ENCODE measurements at regions not wholly inside any gene's neighbourhood (a gene's known extent, or its start where the extent isn't known, plus 50 kb on each side); places are given as distances from the start of the nearest gene placed in this dataset.

DNA sequence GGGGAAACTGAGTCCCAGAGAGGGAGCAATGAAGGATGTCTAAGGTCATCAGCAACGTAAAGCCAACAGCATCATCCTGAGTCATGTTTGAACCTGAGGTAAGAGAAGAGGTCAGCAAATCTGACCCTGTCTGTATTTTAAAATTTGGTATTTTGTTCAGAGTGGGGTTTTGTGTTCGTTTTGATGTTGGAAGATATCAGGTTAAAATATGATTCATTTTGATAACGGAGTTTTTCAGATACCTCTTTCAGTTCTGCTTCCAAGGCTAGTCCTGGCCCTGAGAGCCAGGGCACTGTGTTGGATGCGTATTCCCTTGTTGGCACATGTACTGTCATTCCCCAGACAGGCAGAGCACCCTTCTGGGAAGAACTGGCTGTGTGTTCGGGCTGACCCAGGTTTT is 291.0 kb downstream of the NSG2 start:
- DNase-seq: no peak
- H3K27me3 ChIP-seq: peaks cover 3 to 13% (median 12%) of the 10 kb centered on the region in 3 donors
- H3K27ac ChIP-seq: no peak overlapping the region
- no peaks in the 10 kb centered on the region for H3K36me3 ChIP-seq
- in situ Hi-C loops (cut with MboI; ENCODE audit: low sequenced_read_pairs in 4 of 4): no loop called here
- intact Hi-C loops (cut with DNase I; ENCODE audit: low total_unique reads): no loop called here
- no peak for ATAC-seq
- H3K4me1 ChIP-seq: no peaks in the 10 kb centered on the region
- no peak for TF ChIP-seq POLR2A (IDR thresholded peaks at IDR 0.05)
- TF ChIP-seq, protein P1, sequence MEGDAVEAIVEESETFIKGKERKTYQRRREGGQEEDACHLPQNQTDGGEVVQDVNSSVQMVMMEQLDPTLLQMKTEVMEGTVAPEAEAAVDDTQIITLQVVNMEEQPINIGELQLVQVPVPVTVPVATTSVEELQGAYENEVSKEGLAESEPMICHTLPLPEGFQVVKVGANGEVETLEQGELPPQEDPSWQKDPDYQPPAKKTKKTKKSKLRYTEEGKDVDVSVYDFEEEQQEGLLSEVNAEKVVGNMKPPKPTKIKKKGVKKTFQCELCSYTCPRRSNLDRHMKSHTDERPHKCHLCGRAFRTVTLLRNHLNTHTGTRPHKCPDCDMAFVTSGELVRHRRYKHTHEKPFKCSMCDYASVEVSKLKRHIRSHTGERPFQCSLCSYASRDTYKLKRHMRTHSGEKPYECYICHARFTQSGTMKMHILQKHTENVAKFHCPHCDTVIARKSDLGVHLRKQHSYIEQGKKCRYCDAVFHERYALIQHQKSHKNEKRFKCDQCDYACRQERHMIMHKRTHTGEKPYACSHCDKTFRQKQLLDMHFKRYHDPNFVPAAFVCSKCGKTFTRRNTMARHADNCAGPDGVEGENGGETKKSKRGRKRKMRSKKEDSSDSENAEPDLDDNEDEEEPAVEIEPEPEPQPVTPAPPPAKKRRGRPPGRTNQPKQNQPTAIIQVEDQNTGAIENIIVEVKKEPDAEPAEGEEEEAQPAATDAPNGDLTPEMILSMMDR (IDR thresholded peaks at IDR 0.05 in 4 of 5, conservative IDR thresholded peaks at IDR 0.05 in 1 of 5): no peak
- no peak overlapping the region for H3K4me3 ChIP-seq
- H3K9me3 ChIP-seq: no peaks in the 10 kb centered on the region

DNA sequence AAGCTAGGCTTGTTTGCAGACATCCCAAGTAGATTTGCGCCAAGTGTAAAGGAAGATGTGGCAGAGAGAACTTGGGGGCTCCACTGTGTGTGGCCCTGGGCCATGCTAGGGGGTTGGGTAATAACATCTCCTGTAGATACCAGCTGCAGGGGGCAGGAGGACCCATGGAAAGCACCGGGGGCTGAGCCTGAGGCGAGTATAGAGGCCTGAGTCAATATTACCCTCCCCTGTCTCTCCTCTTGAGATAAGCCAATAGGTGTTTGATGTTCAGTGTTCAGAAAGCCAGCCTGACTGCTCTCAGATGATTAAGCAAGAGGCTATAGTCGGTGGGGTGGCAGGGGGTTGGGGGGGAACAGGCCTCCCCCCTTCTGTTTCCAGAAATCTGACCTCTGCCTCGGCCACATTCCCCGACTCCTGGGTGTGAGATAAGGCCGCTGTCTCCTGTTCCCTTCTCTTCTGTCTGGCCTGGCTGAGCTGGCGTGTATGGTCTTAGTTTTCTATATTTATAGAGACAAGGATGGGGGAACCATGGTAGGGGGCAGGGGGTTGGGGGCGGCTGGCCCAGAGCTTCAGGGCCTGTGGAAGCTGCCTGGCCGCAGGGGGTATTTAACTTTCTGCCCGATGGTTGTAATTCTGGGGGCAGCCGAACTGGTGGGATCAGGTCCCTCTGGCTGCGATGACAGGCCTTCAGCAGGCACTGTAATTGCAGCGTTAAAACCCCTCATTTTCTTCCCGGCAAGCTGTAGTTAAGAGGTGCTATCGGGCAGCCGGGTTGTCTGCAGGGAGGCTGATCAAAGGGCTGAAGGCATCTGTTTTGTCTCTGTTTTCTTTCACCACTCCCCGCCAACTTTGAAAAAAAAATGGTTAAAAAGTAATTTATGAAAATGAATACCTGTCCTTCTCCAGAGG is 292.0 kb downstream of the NSG2 start:
- Histone ChIP-seq H3K27ac (no peak overlapping the region), H3K36me3 (no peaks in the 10 kb centered on the region), H3K27me3 (peaks cover 0 to 13% (median 12%) of the 10 kb centered on the region in 3 donors), H3K4me1 (no peaks in the 10 kb centered on the region), H3K9me3 (no peaks in the 10 kb centered on the region), H3K4me3 (no peak overlapping the region)
- intact Hi-C loops (cut with DNase I; ENCODE audit: low total_unique reads) (no loop called here), in situ Hi-C loops (cut with MboI; ENCODE audit: low sequenced_read_pairs in 4 of 4) (no loop called here)
- ATAC-seq (no peak), DNase-seq (no peak)
- TF ChIP-seq POLR2A (IDR thresholded peaks at IDR 0.05): no peak

DNA sequence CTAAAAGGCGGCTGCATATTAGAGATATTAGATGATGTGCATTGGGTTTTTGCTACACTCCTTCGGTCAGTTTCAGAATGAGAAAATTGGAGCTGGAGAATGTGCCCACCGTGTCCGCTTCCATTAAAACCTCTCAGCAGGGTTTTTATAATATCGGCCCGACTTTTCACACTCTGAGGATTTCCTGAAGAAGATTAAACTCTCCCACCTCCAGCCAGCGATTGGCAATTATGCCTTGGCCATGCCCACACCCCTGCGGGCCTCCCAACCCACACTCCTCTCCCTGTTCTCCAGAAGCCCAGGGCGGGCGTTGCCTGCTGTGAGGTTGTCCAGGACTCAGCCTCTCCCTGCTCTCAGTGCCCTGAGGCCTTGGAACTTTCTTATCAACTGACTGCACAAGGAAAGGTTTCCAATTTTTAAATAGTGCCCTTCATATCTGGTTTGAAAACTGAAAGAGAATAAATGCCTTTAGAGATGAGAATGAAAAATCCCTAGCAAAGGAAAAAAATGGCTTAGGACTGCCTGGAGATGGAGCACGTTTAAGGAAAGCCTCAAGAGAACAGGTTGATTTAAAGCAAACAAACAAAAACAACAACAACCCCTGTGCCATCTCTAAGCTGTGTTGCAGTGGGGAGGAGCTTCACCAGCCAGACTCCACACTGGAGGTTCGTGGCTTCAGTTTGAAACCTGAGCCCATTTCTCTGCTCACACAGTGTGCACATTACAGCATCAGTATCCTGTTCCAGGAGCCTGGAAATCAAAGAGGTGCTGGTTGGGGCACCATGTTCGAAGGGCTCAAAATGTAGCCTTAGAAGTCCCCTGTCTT is 292.9 kb downstream of the NSG2 start:
- peaks cover 0 to 13% (median 12%) of the 10 kb centered on the region in 3 donors for H3K27me3 ChIP-seq
- ATAC-seq (no peak), DNase-seq (no peak)
- H3K4me1 ChIP-seq: no peaks in the 10 kb centered on the region
- intact Hi-C loops (cut with DNase I; ENCODE audit: low total_unique reads) (no loop called here), in situ Hi-C loops (cut with MboI; ENCODE audit: low sequenced_read_pairs in 4 of 4) (no loop called here)
- no peak overlapping the region for H3K27ac ChIP-seq
- no peak overlapping the region for H3K4me3 ChIP-seq
- no peak for TF ChIP-seq POLR2A (IDR thresholded peaks at IDR 0.05)
- TF ChIP-seq, protein P1 (IDR thresholded peaks at IDR 0.05 in 4 of 5, conservative IDR thresholded peaks at IDR 0.05 in 1 of 5): no peak
- no peaks in the 10 kb centered on the region for H3K9me3 ChIP-seq
- no peaks in the 10 kb centered on the region for H3K36me3 ChIP-seq

DNA sequence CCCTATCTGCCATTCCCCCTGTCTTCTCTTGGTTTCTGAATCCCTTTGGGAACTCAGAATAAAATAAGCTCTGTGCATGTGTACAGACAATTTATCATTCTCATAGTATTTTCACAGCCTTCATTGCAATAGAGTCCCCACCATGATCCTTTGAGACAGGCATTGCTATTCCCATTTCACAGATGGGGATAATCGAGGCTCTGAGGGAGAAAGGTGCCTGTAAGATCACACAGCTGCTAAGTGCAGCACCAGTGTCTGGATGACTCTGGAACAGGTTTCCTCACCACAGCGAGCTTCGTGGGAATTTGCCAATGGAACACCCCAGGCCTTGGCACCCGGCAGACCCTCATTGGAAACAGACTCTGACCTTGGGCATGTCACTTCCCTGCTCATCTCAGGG is 293.6 kb downstream of the NSG2 start:
- Histone ChIP-seq H3K36me3 (no peaks in the 10 kb centered on the region), H3K9me3 (no peaks in the 10 kb centered on the region), H3K4me1 (no peaks in the 10 kb centered on the region), H3K27ac (no peak overlapping the region), H3K27me3 (peaks cover 0 to 13% (median 12%) of the 10 kb centered on the region in 3 donors), H3K4me3 (no peak overlapping the region)
- TF ChIP-seq POLR2A (IDR thresholded peaks at IDR 0.05): no peak
- TF ChIP-seq, protein P1 (IDR thresholded peaks at IDR 0.05 in 4 of 5, conservative IDR thresholded peaks at IDR 0.05 in 1 of 5): no peak
- ATAC-seq: no peak
- intact Hi-C loops (cut with DNase I; ENCODE audit: low total_unique reads) (no loop called here), in situ Hi-C loops (cut with MboI; ENCODE audit: low sequenced_read_pairs in 4 of 4) (no loop called here)
- no peak for DNase-seq

DNA sequence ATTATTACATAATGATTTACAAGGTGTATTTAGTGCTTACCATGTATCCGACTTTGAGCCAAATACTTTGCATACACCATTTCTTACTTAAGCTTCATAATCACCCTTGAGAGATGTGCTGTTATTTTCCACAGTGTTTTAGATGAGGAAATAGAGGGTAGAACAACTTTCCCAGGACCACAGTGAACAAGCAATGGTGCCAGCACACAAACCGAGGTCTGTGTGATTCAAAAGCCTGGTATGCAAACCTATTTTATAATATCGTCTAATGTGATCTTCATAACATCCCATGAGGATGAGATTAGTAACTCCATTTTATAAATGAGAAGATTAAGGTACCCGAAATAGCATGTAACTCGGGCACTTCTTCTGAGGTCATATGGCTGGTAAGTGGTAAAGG is 294.7 kb downstream of the NSG2 start:
- Histone ChIP-seq H3K27ac (no peak overlapping the region), H3K4me1 (no peaks in the 10 kb centered on the region), H3K27me3 (peaks cover 0 to 12% (median 12%) of the 10 kb centered on the region in 3 donors), H3K4me3 (no peak overlapping the region), H3K36me3 (no peaks in the 10 kb centered on the region), H3K9me3 (no peaks in the 10 kb centered on the region)
- DNase-seq: no peak
- ATAC-seq: no peak
- TF ChIP-seq POLR2A (IDR thresholded peaks at IDR 0.05): no peak
- TF ChIP-seq, protein P1 (IDR thresholded peaks at IDR 0.05 in 4 of 5, conservative IDR thresholded peaks at IDR 0.05 in 1 of 5): no peak
- in situ Hi-C loops (cut with MboI; ENCODE audit: low sequenced_read_pairs in 4 of 4) (no loop called here), intact Hi-C loops (cut with DNase I; ENCODE audit: low total_unique reads) (no loop called here)

Measured in gastrocnemius medialis (tissue), 4 donors.